ENCODE measurements at regions not wholly inside any gene's neighbourhood (a gene's known extent, or its start where the extent isn't known, plus 50 kb on each side); places are given as distances from the start of the nearest gene placed in this dataset.

- DNase-seq (ENCODE audit: low read depth): no peak
These were observed 93.9 kb downstream of the YIPF5 start for GRCh38 chr5:144076521-144077083.

- DNase-seq (ENCODE audit: low read depth): no peak
These were observed 87.3 kb downstream of the YIPF5 start for GRCh38 chr5:144083185-144083584.

- no peak for DNase-seq (ENCODE audit: low read depth)
These were observed 85.5 kb downstream of the YIPF5 start for GRCh38 chr5:144084971-144085370.

GRCh38 chr5:144085381-144085780 is 85.1 kb downstream of the YIPF5 start:
- no peak for DNase-seq (ENCODE audit: low read depth)

- no peak for DNase-seq (ENCODE audit: low read depth)
These were observed 84.2 kb downstream of the YIPF5 start for GRCh38 chr5:144086295-144086694.

- DNase-seq (ENCODE audit: low read depth): no peak
These were observed 82.9 kb downstream of the YIPF5 start for GRCh38 chr5:144087576-144087975.

GRCh38 chr5:144088206-144089064 is 82.0 kb downstream of the YIPF5 start:
- DNase-seq (ENCODE audit: low read depth): no peak

GRCh38 chr5:144089401-144090021 is 80.9 kb downstream of the YIPF5 start:
- DNase-seq (ENCODE audit: low read depth): no peak

- DNase-seq (ENCODE audit: low read depth): no peak
These were observed 78.0 kb downstream of the YIPF5 start for GRCh38 chr5:144092508-144092907.

GRCh38 chr5:144093400-144093799 is 77.1 kb downstream of the YIPF5 start:
- DNase-seq (ENCODE audit: low read depth): no peak

- no peak for DNase-seq (ENCODE audit: low read depth)
These were observed 76.6 kb downstream of the YIPF5 start for GRCh38 chr5:144093868-144094267.

- DNase-seq (ENCODE audit: low read depth): no peak
These were observed 69.8 kb downstream of the YIPF5 start for GRCh38 chr5:144100702-144101101.

- DNase-seq (ENCODE audit: low read depth): no peak
These were observed 68.8 kb downstream of the YIPF5 start for GRCh38 chr5:144101616-144102015.

GRCh38 chr5:144102361-144102760 is 68.1 kb downstream of the YIPF5 start:
- no peak for DNase-seq (ENCODE audit: low read depth)

- no peak for DNase-seq (ENCODE audit: low read depth)
These were observed 67.5 kb downstream of the YIPF5 start for GRCh38 chr5:144102979-144103378.

GRCh38 chr5:144103611-144104485 is 66.6 kb downstream of the YIPF5 start:
- DNase-seq (ENCODE audit: low read depth): no peak

- DNase-seq (ENCODE audit: low read depth): no peak
These were observed 65.1 kb downstream of the YIPF5 start for GRCh38 chr5:144105371-144105770.

GRCh38 chr5:144108131-144108530 is 62.3 kb downstream of the YIPF5 start:
- DNase-seq (ENCODE audit: low read depth): no peak
